ENCODE measurements at regions not wholly inside any gene's neighbourhood (a gene's known extent, or its start where the extent isn't known, plus 50 kb on each side); places are given as distances from the start of the nearest gene placed in this dataset.

- H3K27ac ChIP-seq (ENCODE audit: insufficient read depth in 1 of 2, low read depth in 1 of 2, low read length in 2 of 2, poor library complexity in 1 of 2, severe bottlenecking in 2 of 2) = no peak overlapping the region
- H3K4me1 ChIP-seq (ENCODE audit: control extremely low read depth in 1 of 4, control insufficient read depth in 4 of 4, insufficient read depth in 4 of 4, low read length in 3 of 4) = no peaks in the 10 kb centered on the region
- H3K9me3 ChIP-seq (ENCODE audit: control extremely low read depth in 1 of 5, control insufficient read depth in 4 of 5, insufficient read depth in 2 of 5, low read depth in 1 of 5, low read length in 4 of 5) = peaks cover 0 to 2% (median 0%) of the 10 kb centered on the region in 5 experiments
- DNase-seq = no peak
- POLR2A ChIA-PET = no interaction called here
- no peaks in the 10 kb centered on the region for H3K36me3 ChIP-seq (ENCODE audit: control insufficient read depth in 4 of 4, insufficient read depth in 4 of 4, low read length in 3 of 4)
- H3K27me3 ChIP-seq (replicated peaks in 2 of 5; ENCODE audit: control insufficient read depth in 4 of 5, insufficient read depth in 5 of 5, low read length in 4 of 5) = no peaks in the 10 kb centered on the region
- H3K4me3 ChIP-seq (ENCODE audit: control insufficient read depth in 1 of 7, extremely low read depth in 1 of 7, insufficient read depth in 4 of 7, low read depth in 2 of 7, low read length in 6 of 7) = no peak overlapping the region
- CTCF ChIA-PET = no interaction called here
- WGBS (ENCODE audit: insufficient coverage) = no CpG with 5 or more reads among the region's 2 CpGs
Measured at GRCh38 chr4:163902417-163902816, 407.9 kb downstream of the TMA16 start.

- Histone ChIP-seq H3K36me3 (ENCODE audit: control insufficient read depth in 4 of 4, insufficient read depth in 4 of 4, low read length in 3 of 4) (no peaks in the 10 kb centered on the region), H3K27me3 (replicated peaks in 2 of 5; ENCODE audit: control insufficient read depth in 4 of 5, insufficient read depth in 5 of 5, low read length in 4 of 5) (no peaks in the 10 kb centered on the region), H3K9me3 (ENCODE audit: control extremely low read depth in 1 of 5, control insufficient read depth in 4 of 5, insufficient read depth in 2 of 5, low read depth in 1 of 5, low read length in 4 of 5) (no peaks in the 10 kb centered on the region), H3K27ac (ENCODE audit: insufficient read depth in 1 of 2, low read depth in 1 of 2, low read length in 2 of 2, poor library complexity in 1 of 2, severe bottlenecking in 2 of 2) (no peak overlapping the region), H3K4me3 (ENCODE audit: control insufficient read depth in 1 of 7, extremely low read depth in 1 of 7, insufficient read depth in 4 of 7, low read depth in 2 of 7, low read length in 6 of 7) (no peak overlapping the region), H3K4me1 (ENCODE audit: control extremely low read depth in 1 of 4, control insufficient read depth in 4 of 4, insufficient read depth in 4 of 4, low read length in 3 of 4) (no peaks in the 10 kb centered on the region)
- CTCF ChIA-PET = interaction anchor here (1.1 kb wide), 1 partner anchor 10 kb away, joined by 4 read pairs; no protein-coding TSS in a partner anchor
- 86% methylated on average over 5 of the region's 5 CpGs for WGBS (ENCODE audit: insufficient coverage)
- DNase-seq = no peak
- POLR2A ChIA-PET = no interaction called here
Measured at GRCh38 chr4:163911891-163912290, 417.4 kb downstream of the TMA16 start.

- Histone ChIP-seq H3K4me3 (ENCODE audit: control insufficient read depth in 1 of 7, extremely low read depth in 1 of 7, insufficient read depth in 4 of 7, low read depth in 2 of 7, low read length in 6 of 7) (no peak overlapping the region), H3K27ac (ENCODE audit: insufficient read depth in 1 of 2, low read depth in 1 of 2, low read length in 2 of 2, poor library complexity in 1 of 2, severe bottlenecking in 2 of 2) (no peak overlapping the region), H3K27me3 (replicated peaks in 2 of 5; ENCODE audit: control insufficient read depth in 4 of 5, insufficient read depth in 5 of 5, low read length in 4 of 5) (no peaks in the 10 kb centered on the region), H3K36me3 (ENCODE audit: control insufficient read depth in 4 of 4, insufficient read depth in 4 of 4, low read length in 3 of 4) (no peaks in the 10 kb centered on the region), H3K4me1 (ENCODE audit: control extremely low read depth in 1 of 4, control insufficient read depth in 4 of 4, insufficient read depth in 4 of 4, low read length in 3 of 4) (no peaks in the 10 kb centered on the region), H3K9me3 (ENCODE audit: control extremely low read depth in 1 of 5, control insufficient read depth in 4 of 5, insufficient read depth in 2 of 5, low read depth in 1 of 5, low read length in 4 of 5) (no peaks in the 10 kb centered on the region)
- POLR2A ChIA-PET = no interaction called here
- CTCF ChIA-PET = no interaction called here
- no peak for DNase-seq
- no CpG with 5 or more reads among the region's 4 CpGs for WGBS (ENCODE audit: insufficient coverage)
Measured at GRCh38 chr4:163913571-163913970, 419.1 kb downstream of the TMA16 start.

GRCh38 chr4:163915896-163916295 lies 421.4 kb downstream of the TMA16 start:
- Histone ChIP-seq H3K4me3 (ENCODE audit: control insufficient read depth in 1 of 7, extremely low read depth in 1 of 7, insufficient read depth in 4 of 7, low read depth in 2 of 7, low read length in 6 of 7) (no peak overlapping the region), H3K9me3 (ENCODE audit: control extremely low read depth in 1 of 5, control insufficient read depth in 4 of 5, insufficient read depth in 2 of 5, low read depth in 1 of 5, low read length in 4 of 5) (no peaks in the 10 kb centered on the region), H3K27ac (ENCODE audit: insufficient read depth in 1 of 2, low read depth in 1 of 2, low read length in 2 of 2, poor library complexity in 1 of 2, severe bottlenecking in 2 of 2) (no peak overlapping the region), H3K36me3 (ENCODE audit: control insufficient read depth in 4 of 4, insufficient read depth in 4 of 4, low read length in 3 of 4) (no peaks in the 10 kb centered on the region), H3K4me1 (ENCODE audit: control extremely low read depth in 1 of 4, control insufficient read depth in 4 of 4, insufficient read depth in 4 of 4, low read length in 3 of 4) (no peaks in the 10 kb centered on the region), H3K27me3 (replicated peaks in 2 of 5; ENCODE audit: control insufficient read depth in 4 of 5, insufficient read depth in 5 of 5, low read length in 4 of 5) (no peaks in the 10 kb centered on the region)
- no CpG with 5 or more reads among the region's 3 CpGs for WGBS (ENCODE audit: insufficient coverage)
- ChIA-PET CTCF (no interaction called here), POLR2A (no interaction called here)
- DNase-seq = no peak

GRCh38 chr4:163920426-163920825 lies 425.9 kb downstream of the TMA16 start:
- no peaks in the 10 kb centered on the region for H3K4me1 ChIP-seq (ENCODE audit: control extremely low read depth in 1 of 4, control insufficient read depth in 4 of 4, insufficient read depth in 4 of 4, low read length in 3 of 4)
- ChIA-PET CTCF (no interaction called here), POLR2A (no interaction called here)
- no peaks in the 10 kb centered on the region for H3K9me3 ChIP-seq (ENCODE audit: control extremely low read depth in 1 of 5, control insufficient read depth in 4 of 5, insufficient read depth in 2 of 5, low read depth in 1 of 5, low read length in 4 of 5)
- no peaks in the 10 kb centered on the region for H3K27me3 ChIP-seq (replicated peaks in 2 of 5; ENCODE audit: control insufficient read depth in 4 of 5, insufficient read depth in 5 of 5, low read length in 4 of 5)
- no peak for DNase-seq
- no peak overlapping the region for H3K4me3 ChIP-seq (ENCODE audit: control insufficient read depth in 1 of 7, extremely low read depth in 1 of 7, insufficient read depth in 4 of 7, low read depth in 2 of 7, low read length in 6 of 7)
- WGBS (ENCODE audit: insufficient coverage) = 83% methylated on average over 1 of the region's 2 CpGs
- H3K36me3 ChIP-seq (ENCODE audit: control insufficient read depth in 4 of 4, insufficient read depth in 4 of 4, low read length in 3 of 4) = no peaks in the 10 kb centered on the region
- no peak overlapping the region for H3K27ac ChIP-seq (ENCODE audit: insufficient read depth in 1 of 2, low read depth in 1 of 2, low read length in 2 of 2, poor library complexity in 1 of 2, severe bottlenecking in 2 of 2)

GRCh38 chr4:163922302-163922701 lies 427.8 kb downstream of the TMA16 start:
- ChIA-PET CTCF (interaction anchor here (1.4 kb wide), 1 partner anchor 10 kb away, joined by 4 read pairs; no protein-coding TSS in a partner anchor), POLR2A (no interaction called here)
- Histone ChIP-seq H3K27ac (ENCODE audit: insufficient read depth in 1 of 2, low read depth in 1 of 2, low read length in 2 of 2, poor library complexity in 1 of 2, severe bottlenecking in 2 of 2) (no peak overlapping the region), H3K27me3 (replicated peaks in 2 of 5; ENCODE audit: control insufficient read depth in 4 of 5, insufficient read depth in 5 of 5, low read length in 4 of 5) (no peaks in the 10 kb centered on the region), H3K4me3 (ENCODE audit: control insufficient read depth in 1 of 7, extremely low read depth in 1 of 7, insufficient read depth in 4 of 7, low read depth in 2 of 7, low read length in 6 of 7) (no peak overlapping the region), H3K9me3 (ENCODE audit: control extremely low read depth in 1 of 5, control insufficient read depth in 4 of 5, insufficient read depth in 2 of 5, low read depth in 1 of 5, low read length in 4 of 5) (no peaks in the 10 kb centered on the region), H3K36me3 (ENCODE audit: control insufficient read depth in 4 of 4, insufficient read depth in 4 of 4, low read length in 3 of 4) (no peaks in the 10 kb centered on the region), H3K4me1 (ENCODE audit: control extremely low read depth in 1 of 4, control insufficient read depth in 4 of 4, insufficient read depth in 4 of 4, low read length in 3 of 4) (no peaks in the 10 kb centered on the region)
- no CpG with 5 or more reads among the region's 2 CpGs for WGBS (ENCODE audit: insufficient coverage)
- DNase-seq = peak in 1 of 3 donors; percentile 54

GRCh38 chr4:163923092-163923491 lies 428.6 kb downstream of the TMA16 start:
- no peaks in the 10 kb centered on the region for H3K27me3 ChIP-seq (replicated peaks in 2 of 5; ENCODE audit: control insufficient read depth in 4 of 5, insufficient read depth in 5 of 5, low read length in 4 of 5)
- H3K4me3 ChIP-seq (ENCODE audit: control insufficient read depth in 1 of 7, extremely low read depth in 1 of 7, insufficient read depth in 4 of 7, low read depth in 2 of 7, low read length in 6 of 7) = no peak overlapping the region
- no CpG with 5 or more reads among the region's 2 CpGs for WGBS (ENCODE audit: insufficient coverage)
- H3K4me1 ChIP-seq (ENCODE audit: control extremely low read depth in 1 of 4, control insufficient read depth in 4 of 4, insufficient read depth in 4 of 4, low read length in 3 of 4) = no peaks in the 10 kb centered on the region
- no peaks in the 10 kb centered on the region for H3K9me3 ChIP-seq (ENCODE audit: control extremely low read depth in 1 of 5, control insufficient read depth in 4 of 5, insufficient read depth in 2 of 5, low read depth in 1 of 5, low read length in 4 of 5)
- ChIA-PET POLR2A (no interaction called here), CTCF (no interaction called here)
- no peak overlapping the region for H3K27ac ChIP-seq (ENCODE audit: insufficient read depth in 1 of 2, low read depth in 1 of 2, low read length in 2 of 2, poor library complexity in 1 of 2, severe bottlenecking in 2 of 2)
- DNase-seq = no peak
- H3K36me3 ChIP-seq (ENCODE audit: control insufficient read depth in 4 of 4, insufficient read depth in 4 of 4, low read length in 3 of 4) = no peaks in the 10 kb centered on the region

Data from common myeloid progenitor, CD34-positive (primary cell).